Effector memory CD4-positive, alpha-beta T cell (primary cell): ENCODE measurements at regions not wholly inside any gene's neighbourhood (a gene's known extent, or its start where the extent isn't known, plus 50 kb on each side); places are given as distances from the start of the nearest gene placed in this dataset.
"Not testable (repeated sequence)": the region's sequence is repeated elsewhere in the genome, so short reads cannot be mapped to it uniquely, and the experiment has no call there.

Source experiments
- DNase-seq, 3 donors: peaks; one replicate each; pipeline ENCODE4 v3.0.0-alpha.2; 2020
- H3K27ac ChIP-seq: 2 replicates; pipeline ENCODE4 v1.7.0; 2013; ENCODE audit warnings: mild to moderate bottlenecking, low read length, moderate library complexity; ENCODE audit not compliant: insufficient read depth, poor library complexity, severe bottlenecking
- H3K27me3 ChIP-seq: replicated peaks from 2 replicates; pipeline ENCODE4 v1.7.0; 2013; ENCODE audit warnings: mild to moderate bottlenecking, low read length; ENCODE audit not compliant: insufficient read depth, control insufficient read depth, poor library complexity, severe bottlenecking
- H3K36me3 ChIP-seq: 2 replicates; pipeline ENCODE4 v1.7.0; 2013; ENCODE audit warnings: mild to moderate bottlenecking, low read length, moderate library complexity; ENCODE audit not compliant: control insufficient read depth, insufficient read depth
- H3K4me1 ChIP-seq: 2 replicates; pipeline ENCODE4 v1.7.0; 2013; ENCODE audit warnings: low read length, mild to moderate bottlenecking; ENCODE audit not compliant: control insufficient read depth, insufficient read depth, poor library complexity, severe bottlenecking
- H3K4me3 ChIP-seq: 2 replicates; pipeline ENCODE4 v1.7.0; 2013; ENCODE audit warnings: low read length, low read depth, mild to moderate bottlenecking; ENCODE audit not compliant: insufficient read depth, poor library complexity, severe bottlenecking
- H3K9me3 ChIP-seq: 2 replicates; pipeline ENCODE4 v1.7.0; 2013; ENCODE audit warnings: mild to moderate bottlenecking, low read length, moderate library complexity; ENCODE audit not compliant: control insufficient read depth

DNA sequence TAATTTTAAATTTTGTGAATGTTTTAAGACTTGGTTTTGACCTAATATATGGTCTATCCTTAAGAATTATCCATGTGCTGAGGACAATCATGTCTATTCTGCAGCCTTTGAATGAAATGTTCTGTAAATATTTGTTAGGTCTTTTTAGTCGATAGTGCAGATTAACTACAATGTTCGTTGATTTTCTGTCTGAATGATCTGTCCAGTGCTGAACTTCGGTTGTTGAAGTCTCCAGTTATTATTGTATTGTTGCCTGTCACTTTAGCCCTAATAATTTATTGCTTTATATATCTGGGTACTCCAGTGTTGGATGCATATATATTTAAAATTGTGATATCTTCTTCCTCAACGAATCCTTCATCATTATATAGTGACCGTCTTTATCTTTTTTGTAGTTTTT, 218.3 kb upstream of the ZC4H2 start:
- Histone ChIP-seq H3K36me3 (no peaks in the 10 kb centered on the region), H3K4me1 (no peaks in the 10 kb centered on the region), H3K27me3 (no peaks in the 10 kb centered on the region), H3K9me3 (no peaks in the 10 kb centered on the region), H3K4me3 (no peak overlapping the region), H3K27ac (no peak overlapping the region)
- DNase-seq, result no peak

DNA sequence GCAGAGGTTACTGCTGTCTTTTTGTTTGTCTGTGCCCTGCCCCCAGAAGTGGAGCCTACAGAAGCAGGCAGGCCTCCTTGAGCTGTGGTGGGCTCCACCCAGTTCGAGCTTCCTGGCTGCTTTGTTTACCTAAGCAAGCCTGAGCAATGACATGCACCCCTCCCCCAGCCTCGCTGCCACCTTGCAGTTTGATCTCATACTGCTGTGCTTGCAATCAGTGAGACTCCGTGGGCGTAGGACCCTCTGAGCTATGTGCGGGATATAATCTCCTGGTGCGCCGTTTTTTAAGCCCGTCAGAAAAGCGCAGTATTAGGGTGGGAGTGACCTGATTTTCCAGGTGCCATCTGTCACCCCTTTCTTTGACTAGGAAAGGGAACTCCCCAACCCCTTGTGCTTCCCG, 187.1 kb upstream of the ZC4H2 start:
- not testable (repeated sequence) for H3K4me1 ChIP-seq, H3K9me3 ChIP-seq, H3K4me3 ChIP-seq, H3K27ac ChIP-seq, DNase-seq, H3K36me3 ChIP-seq, H3K27me3 ChIP-seq

DNA sequence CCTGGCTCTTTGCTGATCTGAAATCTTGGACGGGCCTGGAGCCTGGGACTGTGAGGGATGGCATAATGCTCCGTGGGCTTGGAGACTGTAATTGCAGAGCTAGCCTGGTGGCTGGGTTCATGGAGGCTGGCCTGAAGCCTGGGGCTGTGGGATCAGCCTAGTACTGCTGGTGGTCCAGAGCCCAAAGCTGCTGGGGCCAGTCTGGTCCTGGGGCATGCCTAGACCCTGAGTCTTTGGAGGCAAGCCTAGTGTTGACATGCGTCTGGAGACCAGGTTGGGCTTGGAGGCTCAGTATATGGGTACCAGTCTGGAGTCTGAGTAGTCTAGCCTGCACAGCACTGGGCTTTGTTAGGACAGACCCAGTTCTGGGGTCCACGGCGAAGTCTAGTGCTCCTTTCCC, 172.0 kb upstream of the ZC4H2 start:
- no peaks in the 10 kb centered on the region for H3K4me1 ChIP-seq
- no peaks in the 10 kb centered on the region for H3K9me3 ChIP-seq
- DNase-seq, result no peak
- H3K36me3 ChIP-seq, result no peaks in the 10 kb centered on the region
- no peak overlapping the region for H3K27ac ChIP-seq
- H3K4me3 ChIP-seq, result no peak overlapping the region
- H3K27me3 ChIP-seq, result no peaks in the 10 kb centered on the region

DNA sequence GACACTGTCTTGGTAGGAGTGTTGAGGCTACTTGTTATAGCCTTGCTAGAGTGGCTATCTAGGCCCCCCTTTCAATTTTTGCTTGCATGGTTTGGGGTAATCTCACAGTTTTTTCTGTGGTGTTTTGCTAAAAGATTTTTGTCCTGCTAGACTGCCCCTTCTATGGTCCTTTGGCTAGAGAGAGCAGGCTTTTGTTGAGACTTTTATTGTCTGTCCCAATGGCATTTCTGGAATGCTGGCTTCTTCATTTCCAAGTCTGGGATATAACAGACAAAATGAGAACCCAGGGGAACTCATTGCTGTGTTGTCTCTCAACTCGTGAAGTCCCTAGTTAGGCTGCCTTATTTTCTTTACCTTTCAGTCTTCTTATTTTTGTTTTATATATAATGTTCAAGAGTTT, 160.2 kb upstream of the ZC4H2 start:
- no peak overlapping the region for H3K4me3 ChIP-seq
- no peak overlapping the region for H3K27ac ChIP-seq
- no peaks in the 10 kb centered on the region for H3K36me3 ChIP-seq
- no peaks in the 10 kb centered on the region for H3K4me1 ChIP-seq
- peaks cover 6% of the 10 kb centered on the region for H3K9me3 ChIP-seq
- H3K27me3 ChIP-seq, result no peaks in the 10 kb centered on the region
- DNase-seq, result no peak

GRCh38 chrX:65127842-65128241, 151.6 kb upstream of the ZC4H2 start:
- Histone ChIP-seq H3K4me3 (no peak overlapping the region), H3K27ac (no peak overlapping the region), H3K36me3 (no peaks in the 10 kb centered on the region), H3K27me3 (no peaks in the 10 kb centered on the region), H3K4me1 (no peaks in the 10 kb centered on the region), H3K9me3 (no peaks in the 10 kb centered on the region)
- DNase-seq, result no peak

DNA sequence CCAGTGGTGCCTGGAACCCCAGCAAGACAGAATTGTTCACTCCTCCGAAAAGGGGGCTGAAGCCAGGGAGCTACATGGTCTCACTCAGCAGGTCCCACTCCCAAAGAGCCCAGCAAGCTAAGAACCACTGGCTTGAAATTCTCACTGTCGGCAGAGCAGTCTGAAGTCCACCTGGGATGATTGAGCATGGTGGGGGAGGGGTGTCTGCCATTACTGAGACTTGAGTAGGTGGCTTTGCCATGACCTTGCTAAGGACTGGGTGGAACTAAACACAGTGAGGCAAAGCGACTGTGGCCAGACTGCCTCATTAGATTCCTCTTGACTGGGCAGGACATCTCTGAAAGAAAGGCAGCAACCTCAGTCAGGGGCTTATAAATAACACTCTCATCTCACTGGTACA, 122.6 kb upstream of the ZC4H2 start:
- no peaks in the 10 kb centered on the region for H3K36me3 ChIP-seq
- no peaks in the 10 kb centered on the region for H3K9me3 ChIP-seq

DNA sequence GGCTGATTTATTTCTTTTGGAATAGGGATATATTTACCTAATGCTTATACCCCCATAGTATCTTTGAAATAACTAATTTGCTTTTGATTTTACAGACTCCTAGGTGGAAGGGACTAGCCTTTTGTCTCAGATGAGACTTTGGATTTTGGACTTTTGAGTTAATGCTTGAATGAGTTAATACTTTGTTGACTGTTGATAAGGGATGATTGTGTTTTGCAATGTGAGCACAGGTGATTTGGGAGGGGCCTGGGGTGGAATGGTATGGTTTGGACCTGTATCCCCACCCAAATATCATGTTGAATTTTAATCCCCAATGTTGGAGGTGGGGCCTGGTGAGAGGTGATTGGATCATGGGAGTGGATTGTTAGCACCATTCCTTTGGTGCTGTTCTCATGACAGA, 117.4 kb upstream of the ZC4H2 start:
- Histone ChIP-seq H3K27me3 (no peaks in the 10 kb centered on the region), H3K27ac (no peak overlapping the region), H3K9me3 (peaks cover 8% of the 10 kb centered on the region), H3K36me3 (peaks cover 9% of the 10 kb centered on the region), H3K4me1 (no peaks in the 10 kb centered on the region), H3K4me3 (no peak overlapping the region)
- DNase-seq, result no peak

More for the DNA sequence above, 122.6 kb upstream of the ZC4H2 start:
- no peak for DNase-seq
- Histone ChIP-seq H3K27me3 (no peaks in the 10 kb centered on the region), H3K27ac (no peak overlapping the region), H3K4me3 (no peak overlapping the region), H3K4me1 (no peaks in the 10 kb centered on the region)

- no peak overlapping the region for H3K4me3 ChIP-seq
- H3K27ac ChIP-seq, result no peak overlapping the region
- peaks cover 13% of the 10 kb centered on the region for H3K36me3 ChIP-seq
- H3K27me3 ChIP-seq, result no peaks in the 10 kb centered on the region
- no peak for DNase-seq
- H3K4me1 ChIP-seq, result no peaks in the 10 kb centered on the region
- H3K9me3 ChIP-seq, result peaks cover 4% of the 10 kb centered on the region
Observed at GRCh38 chrX:65073233-65073632, 97.0 kb upstream of the ZC4H2 start.

DNA sequence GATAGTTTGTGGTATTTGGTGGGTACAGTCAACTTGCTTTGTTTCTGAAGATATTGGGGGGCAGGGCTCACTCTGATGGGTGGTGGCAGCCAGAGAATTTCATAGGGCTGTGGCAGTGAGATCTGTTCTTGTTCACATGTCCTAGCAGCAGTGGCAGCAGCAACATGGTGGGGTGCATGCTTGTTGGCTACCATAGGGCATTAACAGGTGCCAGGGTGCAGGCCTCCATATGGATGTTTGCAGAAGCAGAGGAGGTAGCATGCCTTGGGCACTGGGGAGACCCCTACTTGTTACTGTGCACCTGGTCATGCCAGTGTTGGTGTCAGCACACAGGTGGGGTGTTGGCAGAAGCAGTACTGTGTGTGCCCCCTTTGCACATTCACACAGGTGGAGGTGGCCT, 96.3 kb upstream of the ZC4H2 start:
- H3K4me1 ChIP-seq, result no peaks in the 10 kb centered on the region
- no peak overlapping the region for H3K4me3 ChIP-seq

GRCh38 chrX:65058626-65059025, 82.4 kb upstream of the ZC4H2 start:
- H3K9me3 ChIP-seq, H3K4me3 ChIP-seq, H3K36me3 ChIP-seq, H3K27me3 ChIP-seq, H3K4me1 ChIP-seq, DNase-seq, H3K27ac ChIP-seq: not testable (repeated sequence)

More for the DNA sequence above, 96.3 kb upstream of the ZC4H2 start:
- no peak for DNase-seq
- Histone ChIP-seq H3K27me3 (no peaks in the 10 kb centered on the region), H3K36me3 (peaks cover 13% of the 10 kb centered on the region), H3K27ac (no peak overlapping the region), H3K9me3 (peaks cover 4% of the 10 kb centered on the region)

DNA sequence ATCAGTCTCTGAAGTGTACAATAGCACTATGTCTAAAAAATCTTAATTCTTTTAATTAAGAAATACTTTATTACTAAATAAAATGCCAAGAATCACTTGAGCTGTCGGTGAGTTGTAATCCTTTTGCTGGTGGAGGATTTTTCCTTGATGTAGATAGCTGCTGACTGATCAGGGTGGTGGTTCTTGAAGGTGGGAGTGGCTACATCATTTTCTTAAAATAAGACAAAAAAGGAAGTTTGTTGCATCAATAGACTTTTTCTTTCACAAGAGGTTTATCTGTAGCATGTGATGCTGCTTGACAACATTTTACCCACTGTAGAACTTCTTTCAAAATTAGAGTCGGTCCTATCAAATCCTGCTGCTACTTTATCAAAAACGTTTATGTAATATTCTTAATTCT, 68.8 kb upstream of the ZC4H2 start:
- Histone ChIP-seq H3K27ac (no peak overlapping the region), H3K4me1 (no peaks in the 10 kb centered on the region), H3K36me3 (no peaks in the 10 kb centered on the region), H3K4me3 (no peak overlapping the region), H3K27me3 (no peaks in the 10 kb centered on the region), H3K9me3 (no peaks in the 10 kb centered on the region)
- DNase-seq, result no peak
